ENCODE measurements at regions not wholly inside any gene's neighbourhood (a gene's known extent, or its start where the extent isn't known, plus 50 kb on each side); places are given as distances from the start of the nearest gene placed in this dataset.

- Histone ChIP-seq H3K9me3 (ENCODE audit: control insufficient read depth, low read depth, low read length) (no peaks in the 10 kb centered on the region), H3K4me3 (ENCODE audit: low read length) (no peak overlapping the region), H3K4me1 (ENCODE audit: control insufficient read depth, low read depth, low read length) (peaks cover 33% of the 10 kb centered on the region), H3K9ac (ENCODE audit: low read length) (no peak overlapping the region), H3K27me3 (ENCODE audit: control insufficient read depth, insufficient read depth, low read length) (no peaks in the 10 kb centered on the region), H3K27ac (ENCODE audit: low read length) (no peak overlapping the region), H3K36me3 (ENCODE audit: control insufficient read depth, low read depth, low read length) (no peaks in the 10 kb centered on the region)
These were observed 67.3 kb upstream of the PRPS1 start for GRCh38 chrX:107560980-107561379.

DNA sequence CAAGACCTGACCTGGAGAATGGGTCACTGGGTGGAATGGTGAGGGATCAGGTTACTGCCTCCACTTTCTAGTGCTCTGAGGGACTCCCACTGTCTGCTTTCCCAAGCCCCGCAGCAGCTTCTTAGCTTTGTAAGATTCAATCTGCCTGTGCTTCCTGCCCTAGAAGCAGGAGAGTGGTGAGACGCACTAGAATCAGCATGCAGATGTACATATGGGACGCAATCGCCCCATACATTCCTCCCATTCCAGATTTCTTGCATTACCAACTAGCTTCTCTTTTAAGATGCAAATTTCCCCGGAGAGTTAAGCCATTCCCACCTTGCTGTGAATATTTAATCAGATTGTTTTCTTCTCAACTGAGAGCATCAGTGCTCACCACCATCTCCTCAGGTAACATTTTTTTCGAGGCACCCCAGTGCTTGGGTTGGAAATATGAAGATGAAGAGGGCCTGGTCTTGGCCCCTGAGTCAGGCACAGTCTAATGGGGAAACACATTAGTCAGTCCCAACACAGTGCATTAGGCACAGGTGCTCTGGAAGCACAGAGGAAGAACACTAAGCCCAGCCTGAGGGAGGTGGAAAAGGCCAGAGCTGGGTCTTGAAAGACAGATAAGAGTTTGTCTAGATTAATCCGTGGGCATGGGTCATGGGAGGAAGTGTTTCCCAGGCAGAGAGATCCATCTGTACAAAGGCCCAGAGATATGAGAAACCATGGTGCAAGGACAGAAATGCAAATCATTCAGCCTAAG, 66.7 kb upstream of the PRPS1 start:
- Histone ChIP-seq H3K27ac (ENCODE audit: low read length) (no peak overlapping the region), H3K9me3 (ENCODE audit: control insufficient read depth, low read depth, low read length) (no peaks in the 10 kb centered on the region), H3K36me3 (ENCODE audit: control insufficient read depth, low read depth, low read length) (no peaks in the 10 kb centered on the region), H3K9ac (ENCODE audit: low read length) (no peak overlapping the region), H3K4me1 (ENCODE audit: control insufficient read depth, low read depth, low read length) (peaks cover 40% of the 10 kb centered on the region), H3K27me3 (ENCODE audit: control insufficient read depth, insufficient read depth, low read length) (no peaks in the 10 kb centered on the region), H3K4me3 (ENCODE audit: low read length) (no peak overlapping the region)

DNA sequence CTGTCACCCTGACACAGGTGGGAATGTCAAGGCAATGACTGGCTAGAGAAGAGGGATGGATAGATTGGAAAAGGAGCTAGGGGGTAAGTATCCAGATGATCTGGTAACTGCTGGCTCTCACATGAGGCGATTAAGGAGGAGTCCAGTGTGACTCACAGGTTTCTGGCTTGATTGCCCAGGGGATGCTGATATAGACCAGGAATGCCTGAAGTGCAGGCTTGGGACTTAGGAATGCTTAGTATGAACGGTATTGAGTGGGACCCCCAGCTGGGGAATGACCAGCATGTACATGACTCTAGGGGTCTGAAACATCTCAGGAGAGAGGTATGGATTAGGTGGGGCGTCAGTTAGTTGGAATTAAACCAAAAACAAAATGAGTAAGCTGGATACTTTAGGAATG, 65.8 kb upstream of the PRPS1 start:
- H3K4me1 ChIP-seq (ENCODE audit: control insufficient read depth, low read depth, low read length), result peaks cover 42% of the 10 kb centered on the region
- no peak overlapping the region for H3K9ac ChIP-seq (ENCODE audit: low read length)
- no peak overlapping the region for H3K27ac ChIP-seq (ENCODE audit: low read length)
- H3K9me3 ChIP-seq (ENCODE audit: control insufficient read depth, low read depth, low read length), result no peaks in the 10 kb centered on the region
- no peaks in the 10 kb centered on the region for H3K36me3 ChIP-seq (ENCODE audit: control insufficient read depth, low read depth, low read length)
- no peak overlapping the region for H3K4me3 ChIP-seq (ENCODE audit: low read length)
- no peaks in the 10 kb centered on the region for H3K27me3 ChIP-seq (ENCODE audit: control insufficient read depth, insufficient read depth, low read length)

GRCh38 chrX:107563824-107564223, 64.5 kb upstream of the PRPS1 start:
- no peaks in the 10 kb centered on the region for H3K36me3 ChIP-seq (ENCODE audit: control insufficient read depth, low read depth, low read length)
- H3K9ac ChIP-seq (ENCODE audit: low read length), result no peak overlapping the region
- no peak overlapping the region for H3K27ac ChIP-seq (ENCODE audit: low read length)
- H3K27me3 ChIP-seq (ENCODE audit: control insufficient read depth, insufficient read depth, low read length), result no peaks in the 10 kb centered on the region
- H3K4me1 ChIP-seq (ENCODE audit: control insufficient read depth, low read depth, low read length), result peaks cover 42% of the 10 kb centered on the region
- no peak overlapping the region for H3K4me3 ChIP-seq (ENCODE audit: low read length)
- no peaks in the 10 kb centered on the region for H3K9me3 ChIP-seq (ENCODE audit: control insufficient read depth, low read depth, low read length)

GRCh38 chrX:107565015-107565414, 63.3 kb upstream of the PRPS1 start:
- Histone ChIP-seq H3K36me3 (ENCODE audit: control insufficient read depth, low read depth, low read length) (no peaks in the 10 kb centered on the region), H3K4me3 (ENCODE audit: low read length) (no peak overlapping the region), H3K27me3 (ENCODE audit: control insufficient read depth, insufficient read depth, low read length) (no peaks in the 10 kb centered on the region), H3K27ac (ENCODE audit: low read length) (no peak overlapping the region), H3K9me3 (ENCODE audit: control insufficient read depth, low read depth, low read length) (no peaks in the 10 kb centered on the region), H3K4me1 (ENCODE audit: control insufficient read depth, low read depth, low read length) (peaks cover 42% of the 10 kb centered on the region), H3K9ac (ENCODE audit: low read length) (no peak overlapping the region)

DNA sequence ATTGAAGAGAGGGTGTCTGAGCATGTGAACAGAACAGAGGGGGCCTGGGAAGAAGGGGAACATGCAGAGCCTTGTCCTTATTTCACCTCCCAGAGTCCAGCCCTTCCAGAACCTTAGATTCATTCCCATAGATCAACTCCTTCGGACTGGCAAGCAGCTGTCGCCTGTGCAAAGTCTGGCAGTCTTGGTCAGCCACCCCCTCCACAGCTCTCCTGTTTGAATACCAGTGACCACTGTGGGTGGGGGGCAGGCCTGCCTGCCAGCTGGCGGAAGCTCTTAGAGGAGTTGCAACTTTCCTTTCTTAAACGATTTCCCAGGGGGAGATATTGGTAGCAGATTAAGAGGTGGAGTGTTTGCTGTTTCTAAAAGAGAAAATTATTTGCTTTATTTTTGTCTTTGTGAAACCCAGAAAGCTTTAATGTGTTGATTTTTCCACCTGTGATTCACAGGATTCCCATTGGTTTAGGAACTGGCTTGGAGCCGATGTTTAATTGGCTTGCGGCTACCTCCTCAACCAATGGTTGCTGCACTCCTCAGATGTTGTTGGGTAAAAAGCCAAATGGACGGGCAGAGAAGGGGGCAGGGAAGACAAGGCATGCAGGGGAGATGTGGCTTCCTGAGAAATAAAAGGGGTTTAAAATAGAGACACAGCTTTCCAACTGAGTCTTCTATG, 62.2 kb upstream of the PRPS1 start:
- Histone ChIP-seq H3K4me1 (ENCODE audit: control insufficient read depth, low read depth, low read length) (peaks cover 42% of the 10 kb centered on the region), H3K9me3 (ENCODE audit: control insufficient read depth, low read depth, low read length) (no peaks in the 10 kb centered on the region), H3K27me3 (ENCODE audit: control insufficient read depth, insufficient read depth, low read length) (no peaks in the 10 kb centered on the region), H3K27ac (ENCODE audit: low read length) (peak overlapping the region; percentile 67), H3K9ac (ENCODE audit: low read length) (peak overlapping the region; percentile 26), H3K4me3 (ENCODE audit: low read length) (no peak overlapping the region), H3K36me3 (ENCODE audit: control insufficient read depth, low read depth, low read length) (no peaks in the 10 kb centered on the region)

DNA sequence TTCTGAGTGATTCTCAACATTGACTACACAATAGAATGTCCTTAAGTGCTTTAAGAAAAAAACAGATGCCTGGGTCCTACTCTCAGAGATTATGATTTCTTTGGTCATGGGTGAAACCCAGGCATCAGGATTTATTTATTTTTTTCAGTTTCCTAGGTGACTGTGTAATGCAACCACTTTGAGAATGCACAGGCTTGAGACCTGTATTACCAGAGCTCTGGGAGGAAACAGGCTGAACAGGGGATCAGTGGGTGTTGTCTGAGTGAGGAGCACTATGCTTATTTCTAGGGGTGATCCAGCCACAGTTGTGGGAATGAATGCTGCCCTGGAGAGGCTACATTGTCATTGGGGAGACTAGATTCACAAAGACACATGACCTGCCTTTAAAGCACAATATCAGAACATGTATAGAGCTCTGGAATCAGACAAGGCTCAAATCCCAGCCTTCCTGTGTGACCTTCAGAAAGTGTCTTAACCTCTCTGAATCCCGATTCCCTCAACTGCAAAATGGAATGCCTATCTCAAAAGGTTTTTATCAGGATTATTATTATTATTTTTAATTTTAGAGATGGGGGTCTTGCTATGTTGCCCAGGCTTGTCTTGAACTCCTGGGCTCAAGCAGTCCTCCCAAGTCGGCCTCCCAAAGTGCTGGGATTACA, 61.6 kb upstream of the PRPS1 start:
- Histone ChIP-seq H3K9me3 (ENCODE audit: control insufficient read depth, low read depth, low read length) (no peaks in the 10 kb centered on the region), H3K4me1 (ENCODE audit: control insufficient read depth, low read depth, low read length) (peaks cover 38% of the 10 kb centered on the region), H3K4me3 (ENCODE audit: low read length) (no peak overlapping the region), H3K36me3 (ENCODE audit: control insufficient read depth, low read depth, low read length) (no peaks in the 10 kb centered on the region), H3K27ac (ENCODE audit: low read length) (peak overlapping the region; percentile 67), H3K27me3 (ENCODE audit: control insufficient read depth, insufficient read depth, low read length) (no peaks in the 10 kb centered on the region), H3K9ac (ENCODE audit: low read length) (peak overlapping the region; percentile 26)

DNA sequence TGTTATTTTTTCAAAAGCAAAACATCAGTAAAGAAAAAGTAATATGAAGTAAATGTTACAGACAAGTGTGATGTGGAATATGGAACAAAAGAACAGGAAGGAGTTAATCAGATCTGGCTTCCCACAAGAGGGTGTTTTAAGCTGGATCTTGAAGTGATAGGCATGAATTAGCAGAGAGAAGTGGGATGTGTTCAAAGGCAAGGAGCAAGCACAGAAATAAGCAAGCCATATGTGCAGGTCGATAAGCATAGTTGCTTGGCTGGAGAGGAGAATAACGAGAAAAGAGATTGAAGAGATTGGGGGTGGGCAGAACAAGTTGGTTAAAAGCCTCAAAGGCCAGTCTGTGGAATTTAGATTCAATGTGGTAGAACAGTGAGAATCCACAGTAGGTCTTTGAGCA, 60.9 kb upstream of the PRPS1 start:
- Histone ChIP-seq H3K9me3 (ENCODE audit: control insufficient read depth, low read depth, low read length) (no peaks in the 10 kb centered on the region), H3K9ac (ENCODE audit: low read length) (peak overlapping the region; percentile 26), H3K27me3 (ENCODE audit: control insufficient read depth, insufficient read depth, low read length) (no peaks in the 10 kb centered on the region), H3K4me1 (ENCODE audit: control insufficient read depth, low read depth, low read length) (peaks cover 32% of the 10 kb centered on the region), H3K36me3 (ENCODE audit: control insufficient read depth, low read depth, low read length) (no peaks in the 10 kb centered on the region), H3K4me3 (ENCODE audit: low read length) (no peak overlapping the region), H3K27ac (ENCODE audit: low read length) (no peak overlapping the region)

GRCh38 chrX:107571296-107571998, 56.9 kb upstream of the PRPS1 start:
- H3K9ac ChIP-seq (ENCODE audit: low read length), result no peak overlapping the region
- H3K27ac ChIP-seq (ENCODE audit: low read length), result no peak overlapping the region
- no peak overlapping the region for H3K4me3 ChIP-seq (ENCODE audit: low read length)
- no peaks in the 10 kb centered on the region for H3K36me3 ChIP-seq (ENCODE audit: control insufficient read depth, low read depth, low read length)
- peaks cover 4% of the 10 kb centered on the region for H3K4me1 ChIP-seq (ENCODE audit: control insufficient read depth, low read depth, low read length)
- H3K9me3 ChIP-seq (ENCODE audit: control insufficient read depth, low read depth, low read length), result no peaks in the 10 kb centered on the region
- H3K27me3 ChIP-seq (ENCODE audit: control insufficient read depth, insufficient read depth, low read length), result no peaks in the 10 kb centered on the region

GRCh38 chrX:107573016-107573415, 55.3 kb upstream of the PRPS1 start:
- Histone ChIP-seq H3K4me1 (ENCODE audit: control insufficient read depth, low read depth, low read length) (no peaks in the 10 kb centered on the region), H3K27ac (ENCODE audit: low read length) (no peak overlapping the region), H3K27me3 (ENCODE audit: control insufficient read depth, insufficient read depth, low read length) (no peaks in the 10 kb centered on the region), H3K4me3 (ENCODE audit: low read length) (no peak overlapping the region), H3K9me3 (ENCODE audit: control insufficient read depth, low read depth, low read length) (no peaks in the 10 kb centered on the region), H3K9ac (ENCODE audit: low read length) (no peak overlapping the region), H3K36me3 (ENCODE audit: control insufficient read depth, low read depth, low read length) (no peaks in the 10 kb centered on the region)

DNA sequence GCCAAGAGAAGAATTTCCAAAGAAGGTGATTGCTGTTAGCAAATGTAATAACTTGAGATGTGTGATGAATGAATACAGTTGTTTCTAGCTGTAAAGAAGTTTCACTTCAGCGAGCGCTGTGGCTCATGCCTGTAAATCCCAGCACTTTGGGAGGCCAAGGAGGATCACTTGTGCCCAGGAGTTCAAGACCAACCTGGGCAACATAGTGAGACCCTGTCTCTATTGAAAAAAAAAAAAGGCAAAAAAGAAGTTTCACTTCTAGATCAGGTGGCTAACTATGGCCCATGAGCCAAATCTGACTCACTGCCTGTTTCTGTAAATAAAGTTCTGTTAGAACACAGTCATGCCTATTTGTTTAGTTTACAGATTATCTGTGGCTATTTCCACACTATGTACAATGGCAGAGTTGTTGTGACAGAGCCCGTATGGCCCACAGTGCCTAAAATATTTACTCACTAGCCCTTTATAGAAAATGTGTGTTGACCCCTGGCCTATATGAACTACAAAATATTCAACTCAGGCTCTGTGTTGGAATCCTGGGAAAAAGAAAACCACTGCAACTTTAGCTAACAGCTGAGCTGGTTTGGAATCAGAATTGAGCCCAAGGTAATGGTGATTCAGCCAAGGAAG, 54.1 kb upstream of the PRPS1 start:
- H3K27ac ChIP-seq (ENCODE audit: low read length), result no peak overlapping the region
- H3K27me3 ChIP-seq (ENCODE audit: control insufficient read depth, insufficient read depth, low read length), result no peaks in the 10 kb centered on the region
- no peak overlapping the region for H3K4me3 ChIP-seq (ENCODE audit: low read length)
- no peaks in the 10 kb centered on the region for H3K36me3 ChIP-seq (ENCODE audit: control insufficient read depth, low read depth, low read length)
- H3K9me3 ChIP-seq (ENCODE audit: control insufficient read depth, low read depth, low read length), result no peaks in the 10 kb centered on the region
- H3K4me1 ChIP-seq (ENCODE audit: control insufficient read depth, low read depth, low read length), result no peaks in the 10 kb centered on the region
- H3K9ac ChIP-seq (ENCODE audit: low read length), result no peak overlapping the region

Data from iPS-18a (cell line).